HG03060 (cell line): ENCODE measurements at regions not wholly inside any gene's neighbourhood (a gene's known extent, or its start where the extent isn't known, plus 50 kb on each side); places are given as distances from the start of the nearest gene placed in this dataset.

Source experiments
- ATAC-seq: cut with Tn5 transposase; IDR thresholded peaks from one replicate; pipeline ENCODE4 v1.9.1; 2021; ENCODE audit warnings: low read depth, moderate number of reproducible peaks; ENCODE audit not compliant: unreplicated experiment

- no peak for ATAC-seq
Observed at GRCh38 chr19:28238270-28238820, 974.6 kb downstream of the UQCRFS1 start.

GRCh38 chr19:28235606-28236125, 977.3 kb downstream of the UQCRFS1 start:
- ATAC-seq = no peak

GRCh38 chr19:28234637-28235036, 978.3 kb downstream of the UQCRFS1 start:
- no peak for ATAC-seq

DNA sequence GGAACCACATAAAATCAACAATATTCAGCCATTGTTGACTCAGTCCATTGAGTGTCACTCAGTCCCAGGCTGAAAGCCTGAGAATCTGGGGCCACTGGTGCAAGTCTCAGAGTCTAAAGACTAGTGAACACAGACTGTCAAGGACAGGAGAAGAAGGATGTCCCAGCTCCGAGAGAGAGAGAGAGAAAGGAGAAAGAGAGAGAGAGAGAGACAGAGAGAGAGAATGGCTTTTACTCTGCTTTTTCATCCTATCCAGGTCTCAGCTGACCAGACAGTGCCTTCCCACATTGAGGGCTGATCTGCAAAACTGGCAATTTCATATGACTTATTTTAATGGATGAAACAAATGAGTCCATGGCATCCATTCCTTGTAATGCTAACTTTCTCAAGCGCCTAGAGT, 984.1 kb downstream of the UQCRFS1 start:
- no peak for ATAC-seq

- no peak for ATAC-seq
Observed at GRCh38 chr19:28224441-28224840, 988.5 kb downstream of the UQCRFS1 start.

DNA sequence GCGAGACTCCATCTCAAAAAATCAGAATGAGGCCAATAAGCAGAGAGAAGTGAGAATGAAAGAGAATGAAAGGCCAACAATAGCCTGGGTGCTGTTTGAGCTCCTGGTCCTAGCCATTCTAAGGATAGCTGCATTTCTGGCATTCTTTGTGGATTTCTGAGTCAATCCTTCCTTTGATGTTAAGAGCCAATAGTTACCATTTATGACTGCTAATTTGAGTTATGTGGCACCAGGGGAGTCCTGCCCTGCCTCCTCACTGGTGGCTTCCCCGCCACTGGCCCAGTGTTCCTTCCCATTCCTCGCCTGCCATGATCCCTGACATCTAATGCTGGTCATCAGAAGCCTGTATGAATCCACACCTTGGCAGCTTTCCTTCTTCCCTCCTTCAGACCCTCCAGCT, 991.2 kb downstream of the UQCRFS1 start:
- ATAC-seq = no peak

DNA sequence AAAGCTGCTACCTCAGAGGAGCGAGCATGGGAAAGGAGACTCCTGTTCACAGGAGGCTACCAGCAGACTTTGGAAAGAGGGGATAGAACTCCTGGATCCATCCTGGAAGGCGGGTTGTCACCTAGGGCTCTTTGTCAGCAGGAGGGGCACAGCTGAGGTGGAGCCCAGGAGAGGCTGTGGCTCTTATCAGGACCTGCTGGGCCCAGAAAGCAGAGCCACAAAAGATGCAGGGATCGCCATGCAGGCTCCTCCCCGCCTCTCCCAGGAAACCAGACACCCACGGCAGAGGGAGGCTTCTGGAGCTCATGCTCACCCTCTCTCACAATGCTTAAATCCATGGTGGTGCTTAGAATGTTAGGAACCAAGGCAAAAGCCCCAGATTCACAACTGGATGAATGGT, 994.2 kb downstream of the UQCRFS1 start:
- no peak for ATAC-seq

GRCh38 chr19:28217022-28217421, 995.9 kb downstream of the UQCRFS1 start:
- ATAC-seq = no peak

GRCh38 chr19:28213470-28214082, 999.4 kb downstream of the UQCRFS1 start:
- ATAC-seq = no peak

DNA sequence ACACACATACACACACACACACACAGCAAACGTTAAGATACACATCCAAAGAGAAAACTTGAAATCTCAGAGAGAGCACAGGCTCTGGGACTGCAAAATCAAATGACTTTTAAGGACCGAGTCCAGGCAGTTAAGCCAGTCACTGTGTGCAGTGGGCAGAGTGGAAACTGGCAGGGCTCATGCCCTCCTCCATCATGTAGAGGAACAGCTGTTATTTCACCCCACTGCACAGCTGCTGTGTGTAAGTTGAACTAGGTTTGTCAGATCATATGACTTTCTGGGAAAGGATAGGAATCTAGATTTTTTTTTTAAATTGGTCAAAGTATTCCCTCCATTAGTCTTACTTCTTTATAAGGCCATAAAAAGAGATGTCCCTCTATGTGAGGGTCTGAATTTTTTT, 1002.1 kb downstream of the UQCRFS1 start:
- no peak for ATAC-seq

GRCh38 chr19:28208745-28209144, 1004.2 kb downstream of the UQCRFS1 start:
- ATAC-seq = no peak

DNA sequence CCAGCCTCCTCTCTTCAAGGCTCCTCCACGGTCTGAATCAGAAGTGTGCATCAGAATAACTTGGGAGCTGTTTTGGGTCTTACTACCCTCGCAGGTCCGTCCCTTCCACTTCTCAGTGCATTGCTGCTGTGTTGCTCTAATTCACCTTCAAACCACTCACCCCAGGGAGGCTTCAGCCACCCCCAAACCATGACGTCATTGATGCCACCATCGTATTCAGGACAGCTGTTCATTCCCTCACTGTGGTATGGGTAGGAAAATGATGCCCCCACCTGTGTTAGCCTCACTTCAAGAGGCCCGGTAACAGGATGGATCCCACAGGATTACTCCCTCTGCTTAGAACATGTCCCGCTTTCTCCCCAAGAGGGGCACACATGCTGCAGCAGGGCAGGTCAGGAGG, 1005.7 kb downstream of the UQCRFS1 start:
- ATAC-seq = no peak

GRCh38 chr19:28201462-28201943, 1011.4 kb downstream of the UQCRFS1 start:
- no peak for ATAC-seq

GRCh38 chr19:28199323-28199722, 1013.6 kb downstream of the UQCRFS1 start:
- ATAC-seq = no peak

DNA sequence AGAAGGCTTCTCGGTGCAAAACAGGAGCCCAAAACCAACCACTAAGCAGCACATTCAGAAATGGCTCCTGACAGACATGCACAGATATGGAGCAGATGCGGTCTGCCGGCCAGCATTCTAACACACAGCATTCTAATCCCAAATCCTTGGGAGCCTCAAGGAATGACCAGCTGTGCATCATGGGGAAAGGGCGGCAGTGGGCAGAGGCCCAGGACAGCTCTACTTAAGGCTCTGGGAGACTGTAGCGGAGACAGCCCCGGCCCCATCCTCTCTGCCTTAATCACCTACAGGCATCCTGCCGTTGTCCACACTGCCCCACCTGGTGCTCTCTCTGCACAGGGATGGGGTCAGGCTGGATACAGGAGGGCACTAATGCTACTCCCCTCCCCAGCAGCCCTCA, 1016.0 kb downstream of the UQCRFS1 start:
- no peak for ATAC-seq

DNA sequence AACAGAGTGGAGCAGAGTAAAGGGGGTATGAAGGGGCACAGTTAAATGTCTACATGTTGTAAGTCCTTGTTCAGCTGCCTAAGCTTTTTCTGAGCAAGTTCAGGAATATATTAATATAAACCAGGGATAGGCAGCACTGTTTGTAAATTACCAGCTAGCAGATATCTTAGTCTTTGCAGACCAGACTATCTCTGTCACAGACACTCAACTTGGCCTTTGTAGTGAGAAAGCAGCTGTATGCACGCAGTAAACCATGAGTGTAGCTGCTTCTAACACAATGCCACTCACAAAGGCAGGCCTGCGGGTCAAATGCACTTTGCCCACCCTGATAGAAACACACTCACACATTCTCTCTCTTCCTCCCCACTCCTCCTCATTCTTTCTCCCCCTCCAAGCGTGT, 1016.9 kb downstream of the UQCRFS1 start:
- no peak for ATAC-seq

DNA sequence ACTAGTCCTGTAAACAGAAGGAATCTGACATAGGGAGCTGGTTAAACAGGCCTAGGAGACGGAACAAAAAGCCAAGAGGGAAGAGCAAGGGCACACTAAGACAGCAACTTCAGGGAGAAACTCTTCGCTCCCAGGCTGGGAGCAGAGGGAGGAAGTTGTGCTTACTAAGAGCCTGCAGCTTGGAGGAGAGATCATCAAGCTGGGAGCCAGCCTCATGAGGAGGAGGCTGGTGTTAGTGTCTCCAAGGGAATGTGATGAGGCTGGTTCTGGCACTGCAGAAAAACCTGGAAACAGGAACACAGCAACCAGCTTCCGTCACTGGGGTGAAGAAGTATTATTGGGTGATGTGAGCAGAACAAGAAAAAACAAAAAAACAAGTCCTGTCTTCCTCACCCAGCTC, 1027.3 kb downstream of the UQCRFS1 start:
- no peak for ATAC-seq

- ATAC-seq = no peak
Observed at GRCh38 chr19:28184997-28185396, 1028.0 kb downstream of the UQCRFS1 start.

DNA sequence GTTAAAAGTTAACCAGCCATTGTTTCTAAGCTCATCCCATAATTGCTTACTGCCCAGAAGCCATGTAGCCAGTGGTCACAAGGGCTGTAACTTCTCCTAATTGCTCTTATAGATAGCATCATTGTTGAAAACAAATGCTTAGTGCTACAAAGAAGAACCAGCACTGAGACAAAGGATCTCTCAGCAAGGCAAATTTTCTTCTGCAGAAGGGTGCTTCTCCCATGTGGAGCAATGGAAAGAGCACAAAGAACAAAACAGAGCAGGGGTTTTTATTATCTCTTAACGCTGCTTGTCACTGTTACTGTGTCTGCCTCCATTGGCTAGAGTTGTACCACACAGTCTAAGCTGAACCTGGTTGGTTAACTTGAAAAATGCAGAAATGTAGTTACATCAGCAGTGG, 1036.8 kb downstream of the UQCRFS1 start:
- no peak for ATAC-seq

DNA sequence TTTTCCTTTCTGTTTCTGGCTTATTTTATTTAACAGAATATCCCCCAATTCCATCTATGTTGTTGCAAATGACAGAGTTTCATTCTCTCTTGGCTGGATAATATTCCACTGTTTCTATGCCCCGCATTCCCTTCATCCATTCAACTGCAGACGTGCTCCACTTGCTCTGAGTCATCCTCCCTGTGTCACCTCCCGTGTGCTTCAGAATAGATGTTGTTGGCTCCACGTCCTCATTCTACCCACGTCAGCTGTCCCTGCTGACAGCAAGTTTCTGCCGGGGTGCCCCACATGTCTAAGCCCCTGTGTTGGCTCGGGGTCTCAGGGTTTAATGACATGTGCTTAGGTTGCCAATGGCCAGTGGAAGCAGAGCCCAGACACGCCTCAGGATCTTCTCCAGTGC, 1041.0 kb downstream of the UQCRFS1 start:
- ATAC-seq = no peak

- no peak for ATAC-seq
Observed at GRCh38 chr19:28170066-28170465, 1042.9 kb downstream of the UQCRFS1 start.

GRCh38 chr19:28169168-28169887, 1043.6 kb downstream of the UQCRFS1 start:
- no peak for ATAC-seq
